HG03460 (cell line): ENCODE measurements at regions not wholly inside any gene's neighbourhood (a gene's known extent, or its start where the extent isn't known, plus 50 kb on each side); places are given as distances from the start of the nearest gene placed in this dataset.
"Not testable (repeated sequence)": the region's sequence is repeated elsewhere in the genome, so short reads cannot be mapped to it uniquely, and the experiment has no call there.

ENCODE experiments used
- ATAC-seq: cut with Tn5 transposase; IDR thresholded peaks from one replicate; pipeline ENCODE4 v1.9.1; 2021; ENCODE audit not compliant: unreplicated experiment

DNA sequence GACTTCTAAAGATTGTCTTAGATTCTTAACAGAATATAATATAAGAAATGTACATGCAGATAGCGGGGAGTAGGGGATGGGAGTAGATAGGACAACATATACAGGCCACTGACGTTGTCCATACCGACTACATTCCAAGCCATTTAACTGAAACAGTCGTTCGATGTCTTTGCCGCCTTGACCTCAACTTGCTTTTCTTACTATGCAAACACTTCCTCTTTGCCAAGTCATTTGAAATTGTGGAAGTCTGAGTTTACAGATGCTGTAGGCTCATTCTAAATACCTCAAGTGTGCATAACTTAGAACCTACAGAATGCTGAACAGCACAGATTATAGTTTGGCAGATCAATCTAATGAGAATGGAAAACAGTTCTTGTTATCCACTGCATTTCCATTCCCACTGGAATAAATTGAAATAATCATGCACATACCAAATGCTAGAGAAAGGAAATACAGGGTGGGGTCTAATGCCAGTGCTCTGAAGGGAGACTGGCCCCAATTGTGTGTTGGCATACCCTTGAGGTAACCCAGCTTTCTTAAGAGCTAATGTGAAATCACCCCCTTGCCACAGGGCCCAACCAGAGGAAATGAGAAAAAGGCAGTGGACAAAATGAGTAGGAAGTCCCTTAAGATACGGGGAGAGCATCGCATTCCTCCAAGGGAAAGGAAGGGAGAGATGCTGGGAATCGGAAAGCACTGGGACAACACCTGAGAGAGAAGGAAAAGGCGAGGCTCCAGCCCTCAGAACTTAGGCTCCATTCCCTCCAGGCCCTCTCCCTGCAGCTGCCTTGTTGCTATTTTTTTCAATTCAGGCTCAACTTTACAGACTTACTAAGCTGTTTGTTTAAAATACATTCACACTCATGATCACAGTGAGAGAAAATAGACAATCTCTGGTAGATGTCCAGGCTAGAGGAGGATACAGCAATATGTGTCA, 380.9 kb upstream of the TMTC1 start:
- no peak for ATAC-seq

DNA sequence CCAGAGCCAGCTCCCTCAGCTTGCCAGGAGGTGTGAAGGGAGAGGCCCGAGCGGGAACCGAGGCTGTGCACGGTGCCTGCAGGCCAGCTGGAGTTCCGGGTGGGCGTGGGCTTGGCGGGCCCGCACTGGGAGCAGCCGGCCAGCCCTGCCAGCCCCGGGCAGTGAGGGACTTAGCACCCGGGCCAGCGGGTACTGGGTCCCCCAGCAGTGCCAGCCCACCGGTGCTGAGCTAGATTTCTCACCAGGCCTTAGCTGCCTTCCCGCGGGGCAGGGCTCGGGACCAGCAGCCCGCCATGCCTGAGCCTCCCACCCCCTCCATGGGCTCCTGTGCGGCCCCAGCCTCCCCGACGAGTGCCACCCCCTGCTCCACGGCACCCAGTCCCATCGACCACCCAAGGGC, 373.1 kb upstream of the TMTC1 start:
- ATAC-seq = not testable (repeated sequence)

DNA sequence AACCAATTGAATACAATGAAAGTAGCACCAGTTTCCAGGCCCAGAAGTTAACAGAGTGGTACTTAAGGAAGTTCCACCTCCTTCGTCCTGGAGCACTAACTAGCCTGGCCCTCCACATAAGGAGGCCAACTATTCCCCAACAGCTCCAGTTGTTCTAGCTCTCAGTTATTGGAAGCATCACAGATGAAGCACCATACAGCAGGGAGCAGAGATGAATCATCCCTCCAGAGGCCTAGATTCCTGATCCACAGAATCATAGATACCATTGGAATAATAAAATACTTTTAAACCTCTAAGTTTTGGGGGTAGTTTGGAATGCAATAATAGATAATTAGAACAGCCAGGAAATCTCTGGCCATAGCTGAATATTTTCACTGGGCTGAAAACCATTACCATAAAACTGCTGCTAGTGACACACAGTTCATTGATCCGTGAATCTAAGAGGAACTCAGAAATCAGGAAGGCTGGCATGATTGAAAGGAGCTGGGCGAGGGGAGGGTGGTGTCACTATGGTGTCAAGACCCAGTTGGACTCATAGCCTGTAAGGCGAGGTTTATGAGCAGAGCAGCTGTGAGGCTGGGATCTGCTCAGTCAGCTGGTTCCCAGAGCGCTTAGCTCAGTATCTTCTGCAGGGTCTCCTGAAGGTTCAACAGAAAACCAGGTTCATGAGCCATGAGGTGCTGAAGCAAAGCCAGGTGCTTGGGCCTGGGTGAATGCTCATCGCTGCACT, 371.4 kb upstream of the TMTC1 start:
- ATAC-seq = no peak

DNA sequence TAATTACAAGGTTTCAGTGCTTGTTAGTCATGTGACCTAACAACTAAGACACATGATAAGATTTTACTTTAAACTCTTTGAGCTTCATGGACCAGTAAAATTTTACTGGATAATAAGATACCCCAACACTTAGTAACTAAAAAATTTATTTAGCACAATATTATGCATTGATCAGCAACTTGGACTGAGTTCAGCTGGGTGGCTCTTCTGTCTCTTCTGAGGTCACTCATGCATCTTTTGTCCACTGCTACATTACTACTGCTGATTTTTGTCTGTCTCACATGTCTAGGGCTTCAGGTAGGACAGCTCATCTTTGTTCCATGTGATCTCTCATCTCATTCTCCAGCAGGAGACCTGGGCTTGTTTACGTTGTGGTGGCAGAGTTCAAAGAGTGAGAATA, 370.2 kb upstream of the TMTC1 start:
- no peak for ATAC-seq

DNA sequence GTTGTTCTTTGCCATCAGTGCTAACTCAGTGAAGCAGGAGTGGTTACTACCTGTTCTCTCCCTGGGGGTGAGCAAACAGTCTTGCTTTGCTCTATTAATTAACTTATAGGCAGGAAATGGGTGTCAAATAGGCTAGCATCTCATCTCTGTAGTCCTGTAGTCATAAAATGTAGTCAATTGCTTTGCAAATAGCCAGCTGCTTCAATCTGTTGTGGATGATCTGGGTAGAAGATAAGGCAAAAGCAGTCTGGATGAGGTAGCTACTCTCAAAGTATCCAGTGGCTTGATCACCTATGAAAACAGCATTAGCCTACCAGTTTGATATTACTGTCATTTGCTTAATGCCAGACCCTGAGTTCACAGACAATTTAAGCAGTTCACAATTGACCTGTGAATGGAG, 369.0 kb upstream of the TMTC1 start:
- no peak for ATAC-seq

DNA sequence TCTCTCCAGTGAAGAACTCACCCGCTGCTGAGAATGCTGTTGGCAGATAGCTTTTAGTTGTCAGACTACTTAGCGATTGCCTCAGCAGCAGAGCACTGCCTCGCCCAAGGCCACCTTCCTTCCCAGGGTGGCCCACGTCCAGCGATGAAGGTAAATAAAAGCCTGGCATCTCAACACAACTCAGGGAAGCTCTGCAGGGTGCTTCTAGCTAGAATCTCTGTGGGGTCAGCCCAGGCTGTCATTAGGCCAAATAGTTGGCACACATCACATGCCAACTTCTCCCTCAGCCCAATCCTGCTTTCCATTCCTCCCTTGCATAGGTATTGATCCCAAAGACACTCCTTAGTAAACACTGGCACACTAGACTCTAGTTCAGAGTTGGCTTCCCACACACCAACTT, 368.1 kb upstream of the TMTC1 start:
- ATAC-seq = no peak

DNA sequence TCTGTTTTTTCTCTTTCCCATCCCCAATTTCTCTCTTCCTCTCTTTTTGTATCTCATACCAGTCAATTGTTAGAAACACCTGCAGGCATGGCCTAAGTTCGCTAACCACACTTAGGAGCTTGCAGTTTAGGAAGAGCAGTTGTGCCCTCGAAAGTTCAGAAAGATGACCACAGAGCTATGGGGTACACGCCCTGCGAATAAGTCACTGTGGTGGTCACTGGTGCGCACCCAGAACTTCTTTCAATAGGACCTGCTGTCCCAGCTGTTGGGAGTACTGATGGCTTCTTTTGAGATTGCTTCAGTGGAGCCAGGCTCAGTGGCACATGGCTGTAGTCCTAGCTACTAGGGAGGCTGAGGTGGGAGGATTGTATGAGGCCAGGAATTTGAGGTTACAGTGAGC, 362.8 kb upstream of the TMTC1 start:
- no peak for ATAC-seq

DNA sequence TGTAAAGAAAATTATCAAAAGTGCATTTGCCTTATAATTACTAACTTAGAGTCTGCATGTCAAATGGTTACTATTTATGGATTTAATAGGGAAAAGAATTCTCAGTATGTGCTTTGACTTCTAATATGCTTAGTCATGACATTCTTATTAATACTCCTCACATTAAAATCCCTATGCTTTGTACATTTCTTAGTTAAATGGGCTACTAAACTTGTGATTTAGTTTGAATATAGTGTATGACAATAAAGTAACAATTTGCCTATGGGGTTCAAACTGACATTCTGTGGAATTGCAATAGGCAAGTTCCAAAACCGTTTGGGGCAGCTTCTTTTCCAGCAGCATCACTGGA, 361.9 kb upstream of the TMTC1 start:
- ATAC-seq = no peak

DNA sequence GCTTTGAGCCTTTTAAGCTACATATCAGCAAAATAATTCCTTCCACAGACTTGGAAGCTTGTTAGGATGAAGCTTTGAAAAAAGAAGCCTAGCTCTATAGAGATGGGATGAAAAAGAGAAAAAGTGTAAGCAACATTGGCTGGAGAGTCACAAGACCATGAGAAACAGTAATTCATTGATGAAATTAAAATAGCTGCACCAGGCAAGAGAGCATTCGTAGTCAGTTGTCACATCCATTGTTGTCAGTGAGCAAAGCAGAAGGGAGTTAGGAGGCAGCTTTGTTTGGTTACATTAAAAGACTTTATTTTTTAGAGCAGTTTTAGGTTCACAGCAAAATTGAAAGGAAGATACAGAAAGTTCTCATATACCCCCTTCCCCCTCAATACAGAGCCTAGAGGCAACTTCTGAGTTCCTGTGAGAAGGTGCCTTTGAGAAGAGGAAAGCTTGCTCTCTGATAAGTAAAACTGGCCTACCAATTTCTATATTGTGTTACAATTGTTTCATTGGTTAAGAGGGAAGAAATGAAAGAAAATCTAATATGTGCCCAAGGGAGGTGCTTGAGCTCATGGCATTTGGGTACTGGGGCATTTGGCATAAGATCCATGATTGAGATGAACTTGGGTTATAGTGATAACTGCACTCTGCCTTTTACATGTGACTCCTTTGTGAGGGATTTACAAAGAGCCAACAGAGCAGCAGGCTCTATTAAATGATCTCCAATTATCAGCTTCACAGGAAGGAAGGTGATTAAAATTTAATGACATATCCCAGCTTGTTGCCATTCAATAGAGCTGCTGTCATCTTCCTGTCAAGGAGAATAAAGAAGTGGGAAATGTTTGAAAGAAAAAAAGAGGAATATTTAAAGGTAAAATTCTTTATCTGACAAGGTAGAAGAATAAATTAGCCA, 361.3 kb upstream of the TMTC1 start:
- no peak for ATAC-seq

DNA sequence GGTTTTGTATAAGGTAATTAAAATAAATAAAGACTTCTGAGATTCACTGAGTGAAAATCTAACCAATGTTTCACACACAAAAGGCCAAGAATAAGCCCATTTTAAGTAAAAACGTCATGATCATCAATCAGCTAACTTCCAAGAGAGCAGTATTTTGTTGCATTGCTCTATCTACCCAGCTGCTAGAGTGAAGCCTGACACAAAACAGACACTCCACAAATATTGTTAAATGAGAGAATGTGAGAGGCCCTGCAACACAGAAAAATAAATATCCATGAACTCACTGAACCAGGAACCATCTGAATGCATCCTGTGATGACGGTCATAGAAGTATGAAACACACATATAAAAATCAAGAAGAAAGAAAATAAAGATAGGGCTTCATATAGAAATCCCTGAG, 358.6 kb upstream of the TMTC1 start:
- no peak for ATAC-seq

DNA sequence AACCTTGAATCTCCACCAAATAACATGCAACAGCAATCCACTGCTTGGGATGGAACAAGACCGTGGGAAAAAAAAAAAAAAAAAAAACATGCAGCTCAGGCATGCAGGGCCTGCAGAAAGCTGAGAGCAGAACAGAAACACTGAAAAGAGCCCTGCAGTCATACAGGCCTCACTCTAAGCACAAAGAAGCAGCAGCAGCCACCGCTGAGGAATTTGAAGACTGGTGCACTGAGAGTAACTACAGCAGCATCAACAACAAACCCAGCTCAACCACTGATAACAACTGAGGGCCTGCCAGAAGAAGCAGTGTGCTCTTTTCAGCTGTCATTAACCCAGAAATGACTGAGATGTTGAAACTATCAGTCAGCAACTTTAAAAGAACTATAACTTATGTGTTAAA, 354.7 kb upstream of the TMTC1 start:
- ATAC-seq = no peak

DNA sequence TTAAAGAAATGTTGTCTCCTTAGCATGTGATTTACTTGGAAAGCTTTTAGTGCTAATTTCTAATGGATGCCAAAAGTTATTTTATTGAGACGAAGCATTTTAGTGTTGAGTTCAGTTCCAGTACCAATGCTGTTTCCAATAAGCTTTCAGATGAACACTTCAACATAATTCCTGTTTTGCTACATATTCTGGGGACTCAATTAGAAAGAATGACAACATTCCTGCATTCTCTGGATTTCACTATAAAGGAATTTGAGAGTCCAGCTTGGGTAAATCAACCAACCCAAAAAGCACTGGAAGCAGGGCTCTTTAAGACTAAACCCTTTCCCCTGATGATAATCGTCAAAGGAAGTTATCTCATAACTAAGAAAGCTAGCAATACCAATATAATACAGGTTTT, 353.0 kb upstream of the TMTC1 start:
- ATAC-seq = no peak

DNA sequence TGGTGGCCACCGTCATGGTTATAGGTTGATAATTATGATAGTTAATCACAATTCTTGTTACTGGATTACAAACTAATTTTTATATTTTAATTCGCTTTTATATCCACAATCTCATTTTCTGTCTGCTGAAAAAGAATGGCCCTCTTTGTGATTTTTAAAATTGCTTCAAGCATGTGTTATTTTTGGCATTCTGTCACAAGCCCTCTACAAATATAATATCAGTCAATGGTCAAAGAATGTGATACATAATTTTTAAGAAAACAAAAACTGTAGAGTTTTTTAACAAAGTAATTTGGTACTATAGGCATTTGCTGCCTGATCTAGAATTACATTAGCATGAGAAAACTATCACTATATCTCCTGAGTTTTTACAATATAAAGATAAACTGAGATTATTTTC, 352.0 kb upstream of the TMTC1 start:
- no peak for ATAC-seq

DNA sequence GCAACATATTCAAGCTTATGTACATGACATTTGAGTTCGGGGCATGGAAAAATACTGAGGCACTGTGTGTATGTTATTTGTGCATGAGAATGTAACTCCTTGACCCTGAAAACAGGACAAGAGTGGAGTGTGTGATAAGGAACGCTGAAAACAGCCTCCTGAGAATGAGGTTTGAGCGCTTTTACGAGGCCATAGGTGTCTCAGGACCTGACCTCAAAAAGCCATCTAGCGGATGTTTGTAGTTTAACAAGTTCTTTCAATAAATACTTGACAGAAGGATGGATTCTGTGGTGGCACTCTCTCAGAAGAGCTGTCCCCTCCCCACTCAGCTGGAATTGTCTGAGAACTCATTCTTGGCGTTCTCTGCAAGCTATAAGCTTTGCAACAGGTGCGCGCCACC, 350.5 kb upstream of the TMTC1 start:
- no peak for ATAC-seq

DNA sequence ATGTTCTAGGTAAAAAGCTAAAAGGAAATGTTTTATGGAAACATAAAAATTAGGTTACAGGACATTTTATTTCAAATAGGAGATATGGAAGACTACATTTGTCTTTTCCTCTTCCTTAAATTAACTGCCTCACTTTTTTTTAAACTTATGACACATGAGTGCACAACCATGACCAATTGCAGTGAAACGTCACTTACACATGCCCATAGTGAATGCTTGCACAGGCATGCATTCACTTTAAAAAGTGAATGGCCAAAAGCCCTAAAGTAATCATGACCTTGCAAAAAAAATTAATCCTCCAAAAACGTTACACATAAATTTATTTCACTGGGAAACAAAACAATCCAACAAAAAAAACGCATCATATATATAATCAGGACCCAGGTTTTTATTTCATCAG, 343.2 kb upstream of the TMTC1 start:
- ATAC-seq = no peak

DNA sequence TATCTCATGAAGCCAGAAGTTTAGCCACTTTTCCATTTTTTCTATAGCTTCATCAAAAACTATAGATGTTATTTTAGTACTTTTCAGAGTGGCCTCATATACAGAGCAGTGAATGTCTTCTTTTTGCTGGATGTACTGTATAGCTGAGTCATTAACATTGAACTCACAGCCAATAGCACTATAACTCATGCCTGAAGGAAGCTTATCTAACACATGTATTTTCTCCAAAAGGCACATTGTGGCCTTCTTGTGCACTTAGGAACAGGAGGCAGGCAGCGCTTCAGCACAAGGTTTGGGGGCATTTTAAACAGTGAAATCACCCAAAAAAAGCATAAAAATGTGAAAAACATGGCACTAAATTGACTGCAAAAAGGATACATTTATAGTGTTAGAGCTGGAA, 336.8 kb upstream of the TMTC1 start:
- ATAC-seq = no peak

DNA sequence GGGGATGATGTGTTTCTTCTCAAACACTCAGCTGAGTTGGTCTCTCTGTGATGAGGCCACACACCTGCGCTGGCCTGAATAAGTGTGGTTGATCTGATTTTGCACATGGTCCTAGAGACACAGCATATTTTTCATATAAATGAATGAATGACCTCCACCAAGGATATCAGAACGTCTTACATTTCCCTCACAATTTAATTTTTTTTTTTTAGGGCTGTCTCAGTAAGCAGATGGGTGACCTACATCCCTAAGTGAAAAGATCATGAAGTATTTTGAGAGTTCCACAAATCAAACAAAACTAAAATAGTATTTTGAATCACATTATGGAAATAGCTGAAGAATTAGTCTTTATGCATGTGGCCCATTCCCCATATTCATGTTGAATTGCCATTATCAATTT, 333.7 kb upstream of the TMTC1 start:
- ATAC-seq = no peak

DNA sequence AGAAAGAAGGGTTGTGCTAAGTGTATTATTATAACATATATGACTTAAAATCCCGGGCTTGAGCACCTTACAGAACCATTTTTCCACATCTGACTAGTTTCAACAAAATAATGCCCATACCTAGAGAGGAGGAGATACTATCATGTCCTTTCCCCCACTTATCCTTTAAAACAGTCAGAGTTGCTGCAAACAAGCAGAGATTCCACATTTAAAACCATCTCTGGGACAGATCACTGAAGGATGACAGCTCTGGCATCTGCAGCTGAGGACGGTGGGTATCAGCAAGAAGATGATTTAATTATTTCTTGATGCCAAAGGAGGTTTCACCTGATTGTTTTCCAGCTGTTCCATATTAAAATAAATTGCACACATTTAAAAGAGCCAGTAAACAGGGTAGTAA, 328.0 kb upstream of the TMTC1 start:
- no peak for ATAC-seq

DNA sequence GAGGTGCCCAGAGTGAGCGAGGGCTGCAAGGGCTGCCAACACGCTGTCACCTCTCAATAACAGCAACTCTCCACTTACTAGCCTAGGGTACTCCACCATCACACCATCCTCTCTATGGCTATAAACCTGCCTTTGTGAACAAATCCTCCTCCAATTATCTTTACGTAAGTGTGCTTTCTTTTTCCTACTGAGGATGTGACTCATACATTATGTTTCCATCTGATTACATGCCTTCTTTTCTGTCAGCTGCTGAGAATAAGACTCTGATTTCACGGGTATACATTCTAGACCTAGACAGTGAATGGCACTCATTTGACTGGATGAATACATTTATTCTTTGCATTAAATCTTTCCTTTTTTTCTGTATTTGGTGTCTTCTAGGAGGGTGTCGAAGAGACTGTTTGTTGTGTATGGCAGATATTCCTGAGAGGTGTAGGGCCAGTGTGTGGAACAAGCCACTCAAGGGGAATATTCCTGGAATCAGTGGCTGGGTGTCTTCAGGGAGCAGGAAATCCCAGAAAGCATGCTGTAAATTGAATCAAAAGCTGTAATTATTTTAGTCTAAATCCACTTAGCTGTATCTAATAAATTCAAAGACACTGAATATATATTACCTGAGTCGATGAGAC, 327.3 kb upstream of the TMTC1 start:
- no peak for ATAC-seq

DNA sequence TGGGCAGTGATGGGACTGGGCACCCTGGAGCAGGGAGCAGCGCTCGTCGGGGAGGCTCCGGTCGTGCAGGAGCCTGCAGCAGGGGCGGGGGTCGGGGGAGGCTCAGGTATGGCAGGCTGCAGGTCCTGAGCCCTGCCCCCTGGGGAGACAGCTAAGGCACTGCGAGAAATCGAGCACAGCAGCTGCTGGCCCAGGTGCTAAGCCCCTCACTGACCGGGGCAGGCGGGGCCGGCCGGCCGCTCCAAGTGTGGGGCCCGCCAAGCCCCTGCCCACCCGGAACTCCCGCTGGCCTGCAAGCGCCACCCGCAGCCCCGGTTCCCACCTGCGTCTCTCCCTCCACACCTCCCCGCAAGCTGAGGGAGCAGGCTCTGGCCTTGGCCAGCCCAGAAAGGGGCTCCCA, 326.8 kb upstream of the TMTC1 start:
- no peak for ATAC-seq

DNA sequence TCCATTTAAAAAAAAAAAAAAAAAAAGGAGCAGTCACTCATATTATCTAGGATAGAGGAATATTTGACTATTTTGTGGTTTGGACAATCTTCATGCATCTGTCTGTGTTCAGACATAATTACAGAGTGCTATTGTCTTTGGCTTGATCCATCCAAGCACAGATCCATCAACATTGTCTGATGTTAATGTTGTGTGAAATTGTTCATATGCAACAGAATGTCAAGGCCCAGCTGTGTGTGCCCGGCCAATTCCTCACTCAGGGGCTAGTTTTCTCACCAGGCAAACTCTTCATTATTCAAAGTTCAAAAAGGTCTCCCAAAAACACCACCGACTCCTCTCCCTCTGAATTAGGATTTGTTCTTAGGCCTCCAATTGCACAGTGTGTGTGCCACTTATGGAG, 324.9 kb upstream of the TMTC1 start:
- no peak for ATAC-seq
